ENCODE measurements at regions not wholly inside any gene's neighbourhood (a gene's known extent, or its start where the extent isn't known, plus 50 kb on each side); places are given as distances from the start of the nearest gene placed in this dataset.
"Not testable (repeated sequence)": the region's sequence is repeated elsewhere in the genome, so short reads cannot be mapped to it uniquely, and the experiment has no call there.

DNA sequence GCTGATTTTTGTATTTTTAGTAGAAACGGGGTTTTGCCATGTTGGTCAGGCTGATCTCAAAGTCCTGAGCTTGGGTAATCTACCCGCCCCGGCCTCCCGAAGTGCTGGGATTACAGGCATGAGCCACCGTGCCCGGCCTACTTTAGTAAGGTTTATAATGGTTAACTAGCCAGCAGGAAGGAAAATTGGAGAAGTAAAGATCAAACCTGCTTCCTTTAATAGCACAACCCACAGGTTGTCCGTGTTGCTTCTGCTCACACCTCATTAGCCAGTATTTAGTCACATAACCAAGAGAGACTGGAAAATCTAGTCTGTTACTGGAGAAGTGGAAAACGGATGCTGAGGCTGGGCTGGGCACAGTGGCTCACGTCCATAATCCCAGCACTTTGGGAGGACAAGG is 51.9 kb upstream of the TBL1XR1 start:
- ATAC-seq (no peak), DNase-seq (no peak)
- POLR2A ChIA-PET, result interaction anchor here (1.1 kb wide), 1 partner anchor 111 kb away, joined by 3 read pairs; no protein-coding TSS in a partner anchor
- Mint-ChIP-seq H3K4me1 (peaks cover 0 to 5% (median 2%) of the 10 kb centered on the region in 4 donors), H3K27me3 (no peaks in the 10 kb centered on the region), H3K36me3 (peaks cover 0 to 3% (median 0%) of the 10 kb centered on the region in 3 donors), H3K27ac (peak overlapping the region in 1 of 10 donors; percentile 22), H3K4me3 (no peak overlapping the region), H3K9me3 (peaks cover 0 to 9% (median 0%) of the 10 kb centered on the region in 9 donors)

DNA sequence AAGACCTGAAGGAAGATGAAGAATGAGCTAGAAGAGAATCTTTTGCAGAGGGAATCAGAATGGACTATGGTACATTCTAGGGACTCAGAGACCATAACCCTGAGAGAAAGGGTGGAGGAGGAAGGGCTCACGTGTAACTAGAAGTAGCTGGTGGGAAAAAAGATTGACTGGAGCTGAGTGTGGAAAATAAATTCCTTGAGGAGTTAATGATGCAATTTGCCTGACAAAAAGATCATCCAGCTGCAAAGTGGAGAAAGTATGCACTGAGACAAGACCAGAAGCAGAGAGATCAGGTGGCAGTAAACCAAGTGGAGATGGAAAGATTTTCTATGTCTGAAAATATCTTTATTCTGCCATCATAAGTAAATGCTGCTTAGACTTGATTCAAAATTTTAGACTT is 52.9 kb upstream of the TBL1XR1 start:
- peaks cover 0 to 5% (median 2%) of the 10 kb centered on the region in 4 donors for H3K4me1 Mint-ChIP-seq
- H3K27ac Mint-ChIP-seq, result peak overlapping the region in 1 of 10 donors; percentile 27
- POLR2A ChIA-PET, result interaction anchor here (0.6 to 1.1 kb wide), 2 partner anchors 70 to 110 kb away, joined by 3 to 7 read pairs; no protein-coding TSS in a partner anchor
- H3K36me3 Mint-ChIP-seq, result peaks cover 0 to 3% (median 0%) of the 10 kb centered on the region in 3 donors
- ATAC-seq (no peak), DNase-seq (no peak)
- peaks cover 0 to 9% (median 0%) of the 10 kb centered on the region in 9 donors for H3K9me3 Mint-ChIP-seq
- H3K4me3 Mint-ChIP-seq, result no peak overlapping the region
- H3K27me3 Mint-ChIP-seq, result no peaks in the 10 kb centered on the region

- POLR2A ChIA-PET, result no interaction called here
- ATAC-seq (no peak), DNase-seq (no peak)
- no peak overlapping the region for H3K4me3 Mint-ChIP-seq
- H3K4me1 Mint-ChIP-seq, result peaks cover 0 to 4% (median 2%) of the 10 kb centered on the region in 4 donors
- H3K9me3 Mint-ChIP-seq, result peaks cover 0 to 8% (median 0%) of the 10 kb centered on the region in 9 donors
- H3K27ac Mint-ChIP-seq, result no peak overlapping the region
- H3K27me3 Mint-ChIP-seq, result no peaks in the 10 kb centered on the region
- H3K36me3 Mint-ChIP-seq, result peaks cover 0 to 3% (median 0%) of the 10 kb centered on the region in 3 donors
Measured at GRCh38 chr3:177251755-177252154, 54.5 kb upstream of the TBL1XR1 start.

GRCh38 chr3:177257006-177257405 is 59.7 kb upstream of the TBL1XR1 start:
- DNase-seq (no peak), ATAC-seq (no peak)
- Mint-ChIP-seq H3K4me3 (no peak overlapping the region), H3K27ac (no peak overlapping the region), H3K9me3 (no peaks in the 10 kb centered on the region), H3K27me3 (no peaks in the 10 kb centered on the region), H3K4me1 (peaks cover 0 to 2% (median 0%) of the 10 kb centered on the region in 4 donors), H3K36me3 (no peaks in the 10 kb centered on the region)
- POLR2A ChIA-PET, result interaction anchor here (0.7 kb wide), 1 partner anchor 853 kb away, joined by 3 read pairs; no protein-coding TSS in a partner anchor

DNA sequence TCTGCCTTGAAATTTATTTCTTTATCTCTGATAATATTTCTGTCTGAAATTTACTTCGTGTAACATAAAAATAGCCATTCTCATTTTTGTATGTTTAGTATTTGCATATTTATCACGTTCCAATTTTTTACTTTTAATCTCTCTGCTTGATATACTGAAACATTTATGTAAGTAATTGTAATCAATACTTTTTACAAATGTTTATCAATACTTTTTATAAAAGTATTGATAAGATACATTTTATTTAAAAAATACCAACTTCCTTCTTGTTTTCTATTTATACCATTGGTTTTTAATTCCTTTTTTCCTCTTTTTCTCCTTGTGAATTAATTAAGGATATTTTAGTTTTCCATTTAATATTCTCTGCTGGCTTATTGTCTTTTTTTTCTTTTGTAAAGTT is 60.3 kb upstream of the TBL1XR1 start:
- H3K27ac Mint-ChIP-seq, result no peak overlapping the region
- POLR2A ChIA-PET, result no interaction called here

GRCh38 chr3:177262396-177262795 is 65.1 kb upstream of the TBL1XR1 start:
- no peak overlapping the region for H3K27ac Mint-ChIP-seq

More for the DNA sequence above, 60.3 kb upstream of the TBL1XR1 start:
- ATAC-seq (no peak), DNase-seq (no peak)
- H3K27me3 Mint-ChIP-seq, result no peaks in the 10 kb centered on the region
- H3K36me3 Mint-ChIP-seq, result no peaks in the 10 kb centered on the region
- peaks cover 0 to 2% (median under 1%) of the 10 kb centered on the region in 4 donors for H3K4me1 Mint-ChIP-seq
- H3K9me3 Mint-ChIP-seq, result no peaks in the 10 kb centered on the region
- no peak overlapping the region for H3K4me3 Mint-ChIP-seq

DNA sequence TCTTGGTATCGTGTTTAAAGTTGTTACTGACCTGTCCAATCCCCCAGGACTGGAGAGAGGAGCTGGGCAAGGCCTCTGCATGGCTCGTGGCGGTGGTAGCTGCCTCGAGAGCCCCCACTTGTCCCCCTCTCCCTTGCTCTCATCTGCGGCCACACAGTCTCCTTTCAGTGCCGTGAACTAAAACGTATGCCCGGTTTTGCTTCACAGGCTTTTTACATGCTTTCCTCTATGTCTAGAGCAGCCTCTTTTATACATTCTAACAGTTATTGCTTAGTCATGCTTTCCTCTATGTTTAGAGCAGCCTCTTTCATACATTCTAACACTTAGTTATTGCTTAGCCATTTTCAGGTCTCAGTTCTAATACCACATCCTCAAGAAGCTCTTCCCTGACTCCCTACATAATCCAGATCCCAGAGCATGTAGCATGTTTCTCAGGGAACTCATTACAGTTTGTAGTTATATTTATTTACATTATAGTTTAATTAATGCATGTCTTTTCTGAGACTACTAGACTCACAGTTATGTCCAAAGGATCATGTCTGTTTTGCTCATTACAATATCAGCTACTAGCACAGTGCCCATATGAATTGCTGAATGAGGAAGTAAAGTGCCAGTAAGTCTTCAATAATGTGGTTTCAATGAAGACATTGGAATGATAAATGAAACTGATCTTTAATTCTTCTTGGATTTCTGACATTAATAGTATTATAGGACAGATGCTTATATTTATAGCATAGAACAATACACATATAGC is 66.5 kb upstream of the TBL1XR1 start:
- Mint-ChIP-seq H3K36me3 (no peaks in the 10 kb centered on the region), H3K4me3 (no peak overlapping the region), H3K4me1 (peaks cover 0 to 9% (median 1%) of the 10 kb centered on the region in 4 donors), H3K9me3 (no peaks in the 10 kb centered on the region), H3K27ac (peak overlapping the region in 1 of 10 donors; percentile 26), H3K27me3 (no peaks in the 10 kb centered on the region)
- POLR2A ChIA-PET, result no interaction called here
- ATAC-seq (no peak), DNase-seq (no peak)

More at GRCh38 chr3:177262396-177262795, 65.1 kb upstream of the TBL1XR1 start:
- ATAC-seq, result no peak
- Mint-ChIP-seq H3K27me3 (no peaks in the 10 kb centered on the region), H3K36me3 (no peaks in the 10 kb centered on the region), H3K9me3 (no peaks in the 10 kb centered on the region), H3K4me1 (peaks cover 0 to 9% (median 1%) of the 10 kb centered on the region in 4 donors), H3K4me3 (no peak overlapping the region)
- POLR2A ChIA-PET, result no interaction called here
- DNase-seq, result no peak

GRCh38 chr3:177271811-177272501 is 74.7 kb upstream of the TBL1XR1 start:
- peak overlapping the region in 1 of 10 donors; percentile 31 for H3K27ac Mint-ChIP-seq
- H3K27me3 Mint-ChIP-seq, POLR2A ChIA-PET, DNase-seq, H3K4me3 Mint-ChIP-seq, H3K9me3 Mint-ChIP-seq, H3K4me1 Mint-ChIP-seq, ATAC-seq, H3K36me3 Mint-ChIP-seq: not testable (repeated sequence)

GRCh38 chr3:177278016-177278415 is 80.7 kb upstream of the TBL1XR1 start:
- no peak for DNase-seq
- Mint-ChIP-seq H3K4me3 (no peak overlapping the region), H3K9me3 (peaks cover 0 to 3% (median 0%) of the 10 kb centered on the region in 9 donors), H3K4me1 (peaks cover 7 to 26% (median 21%) of the 10 kb centered on the region in 4 donors), H3K27ac (no peak overlapping the region), H3K27me3 (no peaks in the 10 kb centered on the region), H3K36me3 (no peaks in the 10 kb centered on the region)
- no peak for ATAC-seq
- POLR2A ChIA-PET, result no interaction called here

DNA sequence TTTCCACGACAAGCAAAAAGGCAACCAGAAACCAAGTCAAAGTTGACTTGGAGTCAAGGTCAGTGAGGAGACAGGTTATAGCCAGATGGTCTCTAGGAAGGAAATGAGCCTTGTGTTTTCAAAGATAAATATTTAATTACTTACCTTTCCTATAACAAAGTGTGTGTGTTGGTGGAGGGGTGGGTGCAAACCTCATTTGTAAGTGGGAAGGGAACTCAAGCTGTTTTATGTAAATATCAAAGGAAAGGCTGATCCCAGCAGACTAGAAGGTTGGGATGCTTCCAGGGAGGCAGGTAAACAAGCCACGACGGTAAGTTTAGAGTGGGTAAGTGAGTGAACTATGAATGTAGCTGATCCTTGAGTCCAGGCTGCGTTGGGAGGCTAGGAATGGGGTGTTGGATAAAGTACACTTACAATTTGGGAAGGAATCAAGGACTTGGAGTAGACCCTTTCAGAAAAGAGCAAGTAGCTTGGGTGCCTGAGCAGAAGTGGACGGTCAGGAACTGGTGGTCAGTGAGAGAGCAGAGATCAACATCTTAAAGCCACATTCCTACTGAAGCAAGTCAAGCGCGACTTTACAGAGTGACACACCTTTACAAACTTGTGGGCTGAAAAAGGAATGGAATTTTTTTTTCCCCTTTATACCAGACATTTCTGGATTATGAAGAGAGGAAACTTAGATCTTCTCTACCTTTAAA is 82.0 kb upstream of the TBL1XR1 start:
- Mint-ChIP-seq H3K9me3 (peaks cover 0 to 3% (median 0%) of the 10 kb centered on the region in 9 donors), H3K27me3 (no peaks in the 10 kb centered on the region), H3K36me3 (no peaks in the 10 kb centered on the region), H3K4me1 (peaks cover 7 to 31% (median 23%) of the 10 kb centered on the region in 4 donors), H3K27ac (peak overlapping the region in 1 of 10 donors; percentile 40), H3K4me3 (no peak overlapping the region)
- no peak for ATAC-seq
- POLR2A ChIA-PET, result no interaction called here
- no peak for DNase-seq

DNA sequence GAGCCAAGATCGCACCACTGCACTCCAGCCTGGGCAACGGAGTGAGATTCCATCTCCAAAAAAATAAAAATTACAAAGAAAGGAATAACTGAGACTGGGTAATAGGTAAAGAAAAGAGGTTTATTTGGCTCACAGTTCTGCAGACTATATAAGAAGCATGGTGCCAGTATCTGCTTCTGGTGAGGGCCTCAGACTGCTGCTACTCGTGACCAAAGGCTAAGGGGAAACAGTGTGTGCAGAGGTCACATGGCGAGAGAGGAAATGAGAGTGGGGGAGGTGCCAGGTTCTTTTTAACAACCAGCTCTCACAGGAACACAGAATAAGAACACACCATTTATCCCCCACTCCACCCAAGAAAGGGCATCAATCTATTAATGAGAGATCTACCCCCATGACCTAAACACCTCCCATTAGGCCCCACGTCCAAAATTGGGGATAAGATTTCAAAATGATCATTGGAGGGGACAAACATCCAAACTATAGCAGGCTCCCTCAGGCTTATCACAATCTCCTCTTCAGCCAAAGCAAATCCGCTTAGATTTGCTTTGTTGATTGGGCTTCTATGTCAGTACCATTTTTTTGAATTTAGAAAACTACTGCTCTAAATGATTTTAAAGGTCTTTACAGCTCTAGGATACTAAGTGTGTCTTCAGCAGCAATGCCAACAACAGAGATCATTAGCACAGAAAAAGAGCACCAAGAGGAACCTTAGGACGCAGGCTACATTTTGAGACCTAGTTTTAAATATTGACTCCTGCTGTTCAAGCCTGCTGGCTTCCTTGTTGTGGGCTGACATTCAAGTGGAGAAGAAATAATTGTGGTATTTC is 84.2 kb upstream of the TBL1XR1 start:
- Mint-ChIP-seq H3K27ac (peak overlapping the region in 5 of 10 donors; percentile 31 to 68 (median 60)), H3K4me3 (peak overlapping the region in 8 of 10 donors; percentile 12 to 61 (median 40)), H3K4me1 (peaks cover 11 to 36% (median 28%) of the 10 kb centered on the region in 4 donors), H3K27me3 (no peaks in the 10 kb centered on the region), H3K36me3 (no peaks in the 10 kb centered on the region), H3K9me3 (peaks cover 0 to 3% (median 0%) of the 10 kb centered on the region in 9 donors)
- POLR2A ChIA-PET, result no interaction called here
- DNase-seq (peak in 1 of 10 donors; percentile 14), ATAC-seq (no peak)

- POLR2A ChIA-PET, result interaction anchor here (0.5 kb wide), 1 partner anchor 131 kb away, joined by 5 read pairs; no protein-coding TSS in a partner anchor
- no peak for ATAC-seq
- DNase-seq, result no peak
- H3K27ac Mint-ChIP-seq, result peak overlapping the region in 2 of 10 donors; percentile 31 to 53
- peaks cover 11 to 36% (median 28%) of the 10 kb centered on the region in 4 donors for H3K4me1 Mint-ChIP-seq
- H3K9me3 Mint-ChIP-seq, result peaks cover 0 to 3% (median 0%) of the 10 kb centered on the region in 9 donors
- H3K4me3 Mint-ChIP-seq, result no peak overlapping the region
- no peaks in the 10 kb centered on the region for H3K27me3 Mint-ChIP-seq
- no peaks in the 10 kb centered on the region for H3K36me3 Mint-ChIP-seq
Measured at GRCh38 chr3:177282119-177282655, 84.9 kb upstream of the TBL1XR1 start.
